Femur (tissue), 1 donor: ENCODE measurements at regions not wholly inside any gene's neighbourhood (a gene's known extent, or its start where the extent isn't known, plus 50 kb on each side); places are given as distances from the start of the nearest gene placed in this dataset.
"Not testable (repeated sequence)": the region's sequence is repeated elsewhere in the genome, so short reads cannot be mapped to it uniquely, and the experiment has no call there.

ENCODE experiments used
- DNase-seq: peaks from one replicate; pipeline ENCODE4 v3.0.0-alpha.2; 2017

DNA sequence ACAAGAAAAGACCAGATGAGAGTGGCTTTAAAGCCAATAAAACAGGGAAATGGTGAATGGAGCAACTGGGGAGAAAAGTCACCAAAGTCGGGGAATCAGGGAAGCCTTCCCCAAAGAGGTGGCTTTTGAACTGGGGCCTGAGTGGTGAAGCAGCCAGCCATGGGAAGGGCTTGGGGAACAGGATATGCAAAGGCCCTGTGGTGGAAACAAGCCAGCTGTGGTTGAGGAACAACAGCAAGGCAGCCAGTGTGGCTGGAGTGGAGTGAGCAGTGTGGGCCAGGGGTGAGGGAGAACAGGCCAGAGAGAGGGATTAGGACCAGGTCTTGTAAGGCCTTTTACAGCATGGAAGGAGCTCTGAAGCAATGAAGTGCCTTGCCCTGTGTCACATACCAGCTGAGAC, 51.0 kb upstream of the ROPN1B start:
- DNase-seq = not testable (repeated sequence)

DNA sequence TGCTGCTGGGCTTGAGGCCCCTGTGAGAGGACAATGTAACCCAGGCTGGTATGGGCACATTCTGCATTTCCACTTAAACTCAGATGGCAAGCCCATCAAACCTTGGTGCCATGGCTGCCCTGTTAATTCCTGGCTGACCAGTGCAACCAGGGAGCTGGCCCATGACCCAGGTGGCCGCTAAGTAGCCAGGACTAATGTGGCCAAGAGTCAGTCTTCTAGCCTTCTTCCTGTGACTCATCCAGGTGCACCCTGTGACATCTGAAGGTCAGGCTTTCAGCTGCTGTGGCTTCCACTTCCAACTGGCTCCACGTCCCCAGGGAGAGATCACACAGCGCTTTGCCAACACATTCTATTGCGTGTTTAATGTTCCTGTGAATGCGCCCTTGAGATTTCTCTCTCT, 50.5 kb upstream of the ROPN1B start:
- DNase-seq = not testable (repeated sequence)

DNA sequence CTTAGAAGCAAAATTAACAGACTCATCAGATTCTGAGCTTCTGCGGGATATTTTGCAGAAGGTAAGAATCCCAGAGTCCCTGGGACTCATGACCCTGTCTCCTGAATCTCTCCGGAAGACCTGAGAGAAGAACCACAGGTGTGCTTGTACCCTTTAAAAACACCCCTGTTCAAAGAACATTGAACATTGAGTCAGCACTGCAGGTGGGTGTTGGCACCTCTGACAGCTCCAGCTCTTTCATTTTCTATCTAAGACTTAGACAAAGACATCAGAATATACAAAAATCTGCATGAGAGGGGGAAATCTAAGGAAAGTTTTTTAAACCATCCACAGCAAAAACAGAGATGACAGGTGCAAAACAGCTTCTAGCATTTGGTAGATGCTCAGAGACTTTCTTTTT, 50.1 kb upstream of the ROPN1B start:
- not testable (repeated sequence) for DNase-seq
